Astrocyte of the cerebellum (primary cell): ENCODE measurements at regions not wholly inside any gene's neighbourhood (a gene's known extent, or its start where the extent isn't known, plus 50 kb on each side); places are given as distances from the start of the nearest gene placed in this dataset.

Experiments
- DNase-seq: peaks from one replicate; pipeline ENCODE4 v3.0.0-alpha.2; 2011; ENCODE audit warnings: low read depth
- H3K4me3 ChIP-seq: 2 replicates; pipeline ENCODE4 v1.5.1; 2011; ENCODE audit warnings: mild to moderate bottlenecking, low read depth, low read length, moderate library complexity
- CTCF ChIP-seq: IDR thresholded peaks from 2 replicates; pipeline ENCODE4 v1.5.1; 2012; ENCODE audit warnings: low read length, low read depth, moderate library complexity, mild to moderate bottlenecking; ENCODE audit errors: missing control alignments
- in situ Hi-C: cut with HindIII; loops from 2 replicates; pipeline ENCODE4 v1.10.0; 2017; ENCODE audit warnings: low sequenced_read_pairs

GRCh38 chr4:18957716-18958115, 936.2 kb upstream of the LCORL start:
- in situ Hi-C loops: no loop called here
- TF ChIP-seq CTCF: no peak
- no peak for DNase-seq

GRCh38 chr4:18954538-18954937, 933.0 kb upstream of the LCORL start:
- TF ChIP-seq CTCF: no peak
- in situ Hi-C loops: no loop called here
- no peak for DNase-seq
- no peak overlapping the region for H3K4me3 ChIP-seq

More at GRCh38 chr4:18957716-18958115, 936.2 kb upstream of the LCORL start:
- no peak overlapping the region for H3K4me3 ChIP-seq

- H3K4me3 ChIP-seq: no peak overlapping the region
- DNase-seq: no peak
- in situ Hi-C loops: no loop called here
- TF ChIP-seq CTCF: no peak
These were observed 932.1 kb upstream of the LCORL start for GRCh38 chr4:18953613-18954012.

GRCh38 chr4:18945464-18945863, 923.9 kb upstream of the LCORL start:
- DNase-seq: no peak
- TF ChIP-seq CTCF: no peak
- in situ Hi-C loops: no loop called here
- no peak overlapping the region for H3K4me3 ChIP-seq

- no peak for DNase-seq
- no peak overlapping the region for H3K4me3 ChIP-seq
- in situ Hi-C loops: no loop called here
- no peak for TF ChIP-seq CTCF
These were observed 921.3 kb upstream of the LCORL start for GRCh38 chr4:18942874-18943273.

- in situ Hi-C loops: no loop called here
- DNase-seq: peak; percentile 16
- no peak for TF ChIP-seq CTCF
- H3K4me3 ChIP-seq: no peak overlapping the region
These were observed 917.0 kb upstream of the LCORL start for GRCh38 chr4:18938343-18939099.

- H3K4me3 ChIP-seq: no peak overlapping the region
- TF ChIP-seq CTCF: no peak
- no peak for DNase-seq
- in situ Hi-C loops: no loop called here
These were observed 916.2 kb upstream of the LCORL start for GRCh38 chr4:18937746-18938145.
